Fibroblast of lung (primary cell): ENCODE measurements at regions not wholly inside any gene's neighbourhood (a gene's known extent, or its start where the extent isn't known, plus 50 kb on each side); places are given as distances from the start of the nearest gene placed in this dataset.

Experiments used
- DNase-seq, 2 donors: peaks; one replicate each; pipeline versions ENCODE4 v3.0.0 to v3.0.0-alpha.2; 2010; ENCODE audit warnings: low read depth in 2 of 2
- H2AFZ ChIP-seq: 2 replicates; pipeline ENCODE4 v1.5.1; 2012; ENCODE audit warnings: low read length, control low read depth, inconsistent platforms
- H3K27ac ChIP-seq: 2 replicates; pipeline ENCODE4 v1.5.1; 2011; ENCODE audit warnings: low read length, control low read depth; ENCODE audit not compliant: insufficient read depth
- H3K27me3 ChIP-seq: 2 replicates; pipeline ENCODE4 v1.5.1; 2011; ENCODE audit warnings: mild to moderate bottlenecking, low read length; ENCODE audit not compliant: control insufficient read depth, insufficient read depth
- H3K36me3 ChIP-seq: 2 replicates; pipeline ENCODE4 v1.5.1; 2011; ENCODE audit warnings: low read length; ENCODE audit not compliant: control insufficient read depth, insufficient read depth
- H3K4me1 ChIP-seq: 2 replicates; pipeline ENCODE4 v1.5.1; 2011; ENCODE audit warnings: low read length; ENCODE audit not compliant: control insufficient read depth, insufficient read depth; ENCODE audit errors: extremely low read depth
- H3K4me2 ChIP-seq: 2 replicates; pipeline ENCODE4 v1.5.1; 2011; ENCODE audit warnings: low read length, control low read depth; ENCODE audit not compliant: insufficient read depth; ENCODE audit errors: extremely low read depth
- H3K4me3 ChIP-seq, 4 experiments: fragments of 200-600 bp in 1 of 4; sonication (generic) in 1 of 4; replicated peaks in 1 of 4; 2 replicates each; pipeline ENCODE4 v1.5.1; 2011 to 2016; ENCODE audit warnings: low read length in 4 of 4, low read depth in 3 of 4, mild to moderate bottlenecking in 3 of 4, control low read depth in 2 of 4, inconsistent platforms in 1 of 4, mixed read lengths in 1 of 4; ENCODE audit not compliant: insufficient read depth in 1 of 4; ENCODE audit errors: control extremely low read depth in 1 of 4
- H3K79me2 ChIP-seq: 2 replicates; pipeline ENCODE4 v1.5.1; 2012; ENCODE audit warnings: mild to moderate bottlenecking, low read length, inconsistent platforms; ENCODE audit not compliant: control insufficient read depth, insufficient read depth
- H3K9ac ChIP-seq: 2 replicates; pipeline ENCODE4 v1.5.1; 2011; ENCODE audit warnings: mild to moderate bottlenecking, low read length, control low read depth; ENCODE audit not compliant: insufficient read depth
- H3K9me3 ChIP-seq: 2 replicates; pipeline ENCODE4 v1.5.1; 2012; ENCODE audit warnings: low read depth, low read length; ENCODE audit not compliant: control insufficient read depth, insufficient read depth
- H4K20me1 ChIP-seq: 2 replicates; pipeline ENCODE4 v1.5.1; 2011; ENCODE audit warnings: low read length; ENCODE audit not compliant: control insufficient read depth, insufficient read depth; ENCODE audit errors: extremely low read depth
- EZH2 ChIP-seq: IDR thresholded peaks from 2 replicates; pipeline ENCODE4 v1.5.1; 2012; ENCODE audit warnings: low read length, control low read depth, mild to moderate bottlenecking; ENCODE audit errors: missing control alignments
- TF ChIP-seq, protein P1 (sequence below), 2 donors: IDR thresholded peaks in 1 of 2; conservative IDR thresholded peaks in 1 of 2; 1 replicate in 1 of 2; 2 replicates in 1 of 2; pipeline ENCODE4 v1.5.1; 2011 to 2012; ENCODE audit warnings: low read length in 2 of 2, control low read depth in 1 of 2, inconsistent platforms in 1 of 2, low read depth in 1 of 2, mild to moderate bottlenecking in 1 of 2

DNA sequence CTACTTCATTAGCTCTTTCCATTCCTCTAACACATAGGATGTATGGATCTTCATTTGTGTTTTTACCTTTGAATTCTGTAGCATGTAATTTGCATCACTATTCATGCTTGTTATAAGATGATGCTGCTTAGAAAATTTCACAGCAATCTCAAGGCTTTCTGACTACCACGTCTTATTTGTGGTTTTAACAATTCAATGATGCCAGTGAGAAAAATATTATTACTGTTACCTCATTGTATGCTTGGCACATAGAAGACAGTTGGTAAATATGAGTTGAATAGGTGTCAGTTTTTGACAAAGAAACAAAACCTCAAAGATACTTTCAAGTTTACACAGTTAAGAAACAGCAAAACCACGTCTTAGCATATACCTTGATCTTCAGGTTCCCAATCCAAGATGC, 428.6 kb downstream of the TFAP2A start:
- Histone ChIP-seq H3K9ac (no peak overlapping the region), H3K27ac (no peak overlapping the region)
- no peak for DNase-seq

GRCh38 chr6:9985481-9985880, 429.4 kb downstream of the TFAP2A start:
- Histone ChIP-seq H4K20me1 (no peaks in the 10 kb centered on the region), H3K9ac (no peak overlapping the region), H3K27me3 (no peaks in the 10 kb centered on the region), H3K4me2 (no peak overlapping the region), H3K36me3 (no peaks in the 10 kb centered on the region), H3K4me1 (no peaks in the 10 kb centered on the region), H3K79me2 (no peaks in the 10 kb centered on the region), H3K9me3 (no peaks in the 10 kb centered on the region), H3K4me3 (no peak overlapping the region), H2AFZ (no peak overlapping the region), H3K27ac (no peak overlapping the region)
- DNase-seq, result no peak
- TF ChIP-seq, protein P1, sequence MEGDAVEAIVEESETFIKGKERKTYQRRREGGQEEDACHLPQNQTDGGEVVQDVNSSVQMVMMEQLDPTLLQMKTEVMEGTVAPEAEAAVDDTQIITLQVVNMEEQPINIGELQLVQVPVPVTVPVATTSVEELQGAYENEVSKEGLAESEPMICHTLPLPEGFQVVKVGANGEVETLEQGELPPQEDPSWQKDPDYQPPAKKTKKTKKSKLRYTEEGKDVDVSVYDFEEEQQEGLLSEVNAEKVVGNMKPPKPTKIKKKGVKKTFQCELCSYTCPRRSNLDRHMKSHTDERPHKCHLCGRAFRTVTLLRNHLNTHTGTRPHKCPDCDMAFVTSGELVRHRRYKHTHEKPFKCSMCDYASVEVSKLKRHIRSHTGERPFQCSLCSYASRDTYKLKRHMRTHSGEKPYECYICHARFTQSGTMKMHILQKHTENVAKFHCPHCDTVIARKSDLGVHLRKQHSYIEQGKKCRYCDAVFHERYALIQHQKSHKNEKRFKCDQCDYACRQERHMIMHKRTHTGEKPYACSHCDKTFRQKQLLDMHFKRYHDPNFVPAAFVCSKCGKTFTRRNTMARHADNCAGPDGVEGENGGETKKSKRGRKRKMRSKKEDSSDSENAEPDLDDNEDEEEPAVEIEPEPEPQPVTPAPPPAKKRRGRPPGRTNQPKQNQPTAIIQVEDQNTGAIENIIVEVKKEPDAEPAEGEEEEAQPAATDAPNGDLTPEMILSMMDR (conservative IDR thresholded peaks at IDR 0.05 in 1 of 2, IDR thresholded peaks at IDR 0.05 in 1 of 2; ENCODE audit: low read depth in 1 of 2, low read length in 2 of 2), result no peak
- no peak for TF ChIP-seq EZH2

More for the DNA sequence above, 428.6 kb downstream of the TFAP2A start:
- H3K4me3 ChIP-seq, result no peak overlapping the region
- no peaks in the 10 kb centered on the region for H3K36me3 ChIP-seq
- H4K20me1 ChIP-seq, result no peaks in the 10 kb centered on the region
- no peak overlapping the region for H2AFZ ChIP-seq
- H3K4me1 ChIP-seq, result no peaks in the 10 kb centered on the region
- no peaks in the 10 kb centered on the region for H3K9me3 ChIP-seq
- H3K79me2 ChIP-seq, result no peaks in the 10 kb centered on the region
- no peak for TF ChIP-seq EZH2
- TF ChIP-seq, protein P1 (conservative IDR thresholded peaks at IDR 0.05 in 1 of 2, IDR thresholded peaks at IDR 0.05 in 1 of 2; ENCODE audit: low read depth in 1 of 2, low read length in 2 of 2), result no peak
- H3K27me3 ChIP-seq, result no peaks in the 10 kb centered on the region
- no peak overlapping the region for H3K4me2 ChIP-seq

- Histone ChIP-seq H3K4me2 (no peak overlapping the region), H4K20me1 (no peaks in the 10 kb centered on the region), H3K79me2 (no peaks in the 10 kb centered on the region), H2AFZ (no peak overlapping the region), H3K27ac (no peak overlapping the region), H3K27me3 (no peaks in the 10 kb centered on the region), H3K36me3 (no peaks in the 10 kb centered on the region), H3K9ac (no peak overlapping the region), H3K9me3 (no peaks in the 10 kb centered on the region), H3K4me1 (no peaks in the 10 kb centered on the region), H3K4me3 (no peak overlapping the region)
- TF ChIP-seq, protein P1 (conservative IDR thresholded peaks at IDR 0.05 in 1 of 2, IDR thresholded peaks at IDR 0.05 in 1 of 2; ENCODE audit: low read depth in 1 of 2, low read length in 2 of 2), result no peak
- no peak for TF ChIP-seq EZH2
- DNase-seq, result no peak
Measured at GRCh38 chr6:9984607-9985006, 430.3 kb downstream of the TFAP2A start.
